K562 (cell line): ENCODE measurements at regions not wholly inside any gene's neighbourhood (a gene's known extent, or its start where the extent isn't known, plus 50 kb on each side); places are given as distances from the start of the nearest gene placed in this dataset.

ENCODE experiments used
- ATAC-seq: fragments of 200-7000 bp; cut with Tn5 transposase; 3 replicates; pipeline ENCODE4 v1.9.1; 2020; ENCODE audit warnings: moderate library complexity
- BruUV-seq: library from RNA; stranded (reverse); fragments of 400-500 nt; replicated peaks from 2 replicates; lab custom pipeline; 2021; lab: Mats Ljungman, UMichigan
- CTCF ChIA-PET: fragments of 300-600 bp; formaldehyde crosslinking; extraction: SDS; loops from one replicate; lab custom pipeline; 2021; ENCODE audit warnings: low intra/inter-chr PET ratio; lab: Yijun Ruan, JAX
- POLR2A ChIA-PET: fragments of 300-600, 350-650 bp; sonication (Branson Sonifier 250); formaldehyde crosslinking; extraction: SDS; loops from one replicate; lab custom pipeline; 2021; ENCODE audit warnings: antibody characterized with exemption, inconsistent platforms; lab: Yijun Ruan, JAX
- DNase-seq, 4 experiments: peaks; one replicate each; pipeline versions ENCODE4 v3.0.0 to v3.0.0-alpha.2; 2011 to 2018; ENCODE audit warnings: low spot score in 3 of 4, mixed read lengths in 3 of 4; ENCODE audit errors: extremely low read depth in 1 of 4
- FAIRE-seq: peaks from 2 replicates; lab custom pipeline; 2011; peaks lifted over from hg19 to GRCh38; lab: Jason Lieb, UNC
- H2AFZ ChIP-seq: 2 replicates; pipeline ENCODE4 v1.6.0; 2011; ENCODE audit warnings: low read depth, low read length, control low read depth, inconsistent platforms
- H3K27ac ChIP-seq: fragments of 200-600 bp; 3 replicates; pipeline ENCODE4 v1.8.0; 2011; ENCODE audit warnings: low read depth, mild to moderate bottlenecking, control low read depth, inconsistent platforms, low read length, moderate library complexity, mixed read lengths; ENCODE audit errors: extremely low read depth
- H3K27me3 ChIP-seq, 2 experiments: fragments of 300-600 bp in 1 of 2; 2 replicates in 1 of 2; 3 replicates in 1 of 2; pipeline versions ENCODE4 v1.6.0 to v1.8.0; 2011; ENCODE audit warnings: inconsistent platforms in 2 of 2, low read length in 2 of 2, mild to moderate bottlenecking in 1 of 2, mixed read lengths in 1 of 2, moderate library complexity in 1 of 2; ENCODE audit not compliant: control insufficient read depth in 2 of 2, insufficient read depth in 2 of 2
- H3K36me3 ChIP-seq: fragments of 300-600 bp; 3 replicates; pipeline ENCODE4 v1.8.0; 2011; ENCODE audit warnings: mild to moderate bottlenecking, low read length, inconsistent platforms; ENCODE audit not compliant: control insufficient read depth, insufficient read depth
- H3K4me1 ChIP-seq, 2 experiments: fragments of 200-600 bp in 1 of 2; replicated peaks in 1 of 2; 2 replicates in 1 of 2; 3 replicates in 1 of 2; pipeline versions ENCODE4 v1.5.1 to v1.8.0; 2011; ENCODE audit warnings: inconsistent platforms in 2 of 2, low read length in 2 of 2, mild to moderate bottlenecking in 1 of 2, mixed read lengths in 1 of 2, moderate library complexity in 1 of 2; ENCODE audit not compliant: control insufficient read depth in 2 of 2, insufficient read depth in 2 of 2
- H3K4me2 ChIP-seq: 2 replicates; pipeline ENCODE4 v1.6.1; 2011; ENCODE audit warnings: low read length, control low read depth, inconsistent platforms, mixed read lengths; ENCODE audit not compliant: insufficient read depth
- H3K4me3 ChIP-seq: fragments of 200-600 bp; sonication (generic), shearing (Covaris generic); 2 replicates; pipeline ENCODE4 v1.5.1; 2016; ENCODE audit warnings: control low read depth, inconsistent platforms
- H3K79me2 ChIP-seq: fragments of 200-600 bp; 3 replicates; pipeline ENCODE4 v1.8.0; 2011; ENCODE audit warnings: low read length, inconsistent platforms; ENCODE audit not compliant: control insufficient read depth, insufficient read depth
- H3K9ac ChIP-seq, 2 experiments: 2 replicates each; pipeline versions ENCODE4 v1.6.0 to v1.6.1; 2011; ENCODE audit warnings: low read depth in 2 of 2, low read length in 2 of 2, control low read depth in 1 of 2, inconsistent platforms in 1 of 2, mild to moderate bottlenecking in 1 of 2, mixed read lengths in 1 of 2; ENCODE audit not compliant: insufficient read depth in 1 of 2
- H3K9me1 ChIP-seq: one replicate; pipeline ENCODE4 v1.6.0; 2011; ENCODE audit warnings: inconsistent platforms, mild to moderate bottlenecking, low read length, moderate library complexity; ENCODE audit not compliant: control insufficient read depth, insufficient read depth
- H3K9me3 ChIP-seq: replicated peaks from 2 replicates; pipeline ENCODE4 v1.5.1; 2011; ENCODE audit warnings: low read depth, low read length, inconsistent platforms; ENCODE audit not compliant: control insufficient read depth, insufficient read depth
- H4K20me1 ChIP-seq: replicated peaks from 2 replicates; pipeline ENCODE4 v1.6.1; 2011; ENCODE audit warnings: low read length, inconsistent platforms, mixed read lengths; ENCODE audit not compliant: control insufficient read depth, insufficient read depth
- ADNP ChIP-seq: fragments of 200-800 bp; sonication (Bioruptor generic); IDR thresholded peaks from 2 replicates; pipeline ENCODE4 v1.6.1; 2016; ENCODE audit warnings: missing genetic modification characterization, missing compliant biosample characterization
- ARID2 ChIP-seq: fragments of 450-650 bp; IDR thresholded peaks from 2 replicates; pipeline ENCODE4 v1.6.1; 2017; ENCODE audit warnings: antibody characterized with exemption, mild to moderate bottlenecking
- CCAR2 ChIP-seq: fragments of 200-400 bp; formaldehyde crosslinking; IDR thresholded peaks from 2 replicates; pipeline ENCODE4 v1.6.1; 2017; ENCODE audit warnings: mild to moderate bottlenecking, low read depth, low read length
- GATA2 ChIP-seq: sonication (generic); formaldehyde crosslinking; IDR thresholded peaks from 2 replicates; pipeline ENCODE4 v1.4.0; 2020; ENCODE audit warnings: mild to moderate bottlenecking, missing genetic modification reagents
- L3MBTL2 ChIP-seq: fragments of 450-650 bp; IDR thresholded peaks from 2 replicates; pipeline ENCODE4 v1.6.1; 2016; ENCODE audit warnings: mild to moderate bottlenecking, moderate library complexity
- MTA2 ChIP-seq: fragments of 450-650 bp; IDR thresholded peaks from 2 replicates; pipeline ENCODE4 v1.6.1; 2016; ENCODE audit warnings: low read depth
- POLR2B ChIP-seq: fragments of 450-650 bp; IDR thresholded peaks from 2 replicates; pipeline ENCODE4 v1.6.1; 2018; ENCODE audit warnings: low read depth; ENCODE audit not compliant: partially characterized antibody
- STAT5A ChIP-seq: IDR thresholded peaks from 2 replicates; pipeline ENCODE4 v1.6.1; 2012; ENCODE audit warnings: low read length, inconsistent platforms, borderline replicate concordance
- ZBTB7A ChIP-seq: IDR thresholded peaks from 2 replicates; pipeline ENCODE4 v1.6.1; 2011; ENCODE audit warnings: low read depth, mild to moderate bottlenecking, low read length, moderate library complexity, borderline replicate concordance; ENCODE audit not compliant: control insufficient read depth
- ZNF124 ChIP-seq: sonication (generic); formaldehyde crosslinking; IDR thresholded peaks from 2 replicates; pipeline ENCODE4 v1.8.1; 2022; ENCODE audit warnings: missing genetic modification reagents
- ZNF165 ChIP-seq: fragments of 250-450 bp; sonication (Bioruptor Pico); IDR thresholded peaks from 2 replicates; pipeline ENCODE4 v1.4.0; 2020; ENCODE audit warnings: borderline replicate concordance
- ZNF41 ChIP-seq: fragments of 250-450 bp; sonication (Bioruptor Pico); conservative IDR thresholded peaks from 2 replicates; pipeline ENCODE4 v1.4.0; 2020; ENCODE audit warnings: mild to moderate bottlenecking
- WGBS: fragments of 100-300 bp; shearing (Covaris generic); methylation state at CpG from one replicate; pipeline ENCODE4 v1.1.6; 2016; ENCODE audit warnings: low coverage, mixed read lengths; ENCODE audit not compliant: insufficient coverage; ENCODE audit errors: missing lambda C conversion rate; 5-methylcytosine and 5-hydroxymethylcytosine counted together
- in situ Hi-C: fragments of 300-500 bp; cut with MboI; formaldehyde crosslinking; loops from 4 replicates; pipeline ENCODE4 v1.15.0; 2018; ENCODE audit warnings: inconsistent platforms, mixed read lengths
- intact Hi-C: fragments of 100-400 bp; cut with micrococcal nuclease; formaldehyde crosslinking; loops from 2 replicates; pipeline ENCODE4 v1.14.2; 2022
- TF ChIP-seq, protein P1 (sequence below): fragments of 250-450 bp; sonication (Bioruptor Pico); IDR thresholded peaks from 2 replicates; pipeline ENCODE4 v1.4.0; 2020; ENCODE audit warnings: borderline replicate concordance
- TF ChIP-seq, protein P2 (sequence below): fragments of 450-650 bp; IDR thresholded peaks from 2 replicates; pipeline ENCODE4 v1.6.1; 2016; ENCODE audit warnings: missing biosample characterization, missing genetic modification characterization

DNA sequence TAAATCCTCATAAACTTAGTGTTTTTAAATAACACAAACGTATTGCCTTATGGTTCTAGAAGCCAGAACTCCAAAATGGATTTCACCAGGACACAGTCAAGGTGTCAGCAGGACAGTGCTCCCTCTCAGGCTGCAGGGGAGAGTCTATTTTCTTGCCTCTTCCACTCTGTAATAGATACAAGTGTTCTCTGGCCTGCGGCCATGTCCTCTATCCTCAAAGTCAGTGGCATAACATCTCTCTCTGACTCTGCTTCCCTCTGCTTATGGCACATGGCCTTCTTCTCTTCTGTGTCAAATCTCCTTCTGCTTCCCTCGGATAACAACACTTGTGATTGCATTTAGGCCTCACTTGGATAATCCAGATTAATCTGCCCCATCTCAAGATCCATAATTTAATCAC, 129.4 kb upstream of the OR13F1 start:
- Histone ChIP-seq H3K4me2 (no peak overlapping the region), H3K79me2 (no peaks in the 10 kb centered on the region), H3K9ac (no peak overlapping the region), H2AFZ (no peak overlapping the region), H3K9me1 (no peaks in the 10 kb centered on the region), H3K27me3 (no peaks in the 10 kb centered on the region), H3K4me1 (no peaks in the 10 kb centered on the region), H3K4me3 (no peak overlapping the region), H3K27ac (no peak overlapping the region), H3K9me3 (no peaks in the 10 kb centered on the region), H4K20me1 (no peaks in the 10 kb centered on the region), H3K36me3 (no peaks in the 10 kb centered on the region)
- in situ Hi-C loops (no loop called here), intact Hi-C loops (loop anchor here (5.0 kb wide), 1 partner anchor 368 kb away; no protein-coding TSS in a partner anchor)
- no peak for ATAC-seq
- POLR2A ChIA-PET = no interaction called here
- no peak for FAIRE-seq
- DNase-seq = no peak
- WGBS = 0% methylated on average over 3 of the region's 3 CpGs
- TF ChIP-seq, protein P1, sequence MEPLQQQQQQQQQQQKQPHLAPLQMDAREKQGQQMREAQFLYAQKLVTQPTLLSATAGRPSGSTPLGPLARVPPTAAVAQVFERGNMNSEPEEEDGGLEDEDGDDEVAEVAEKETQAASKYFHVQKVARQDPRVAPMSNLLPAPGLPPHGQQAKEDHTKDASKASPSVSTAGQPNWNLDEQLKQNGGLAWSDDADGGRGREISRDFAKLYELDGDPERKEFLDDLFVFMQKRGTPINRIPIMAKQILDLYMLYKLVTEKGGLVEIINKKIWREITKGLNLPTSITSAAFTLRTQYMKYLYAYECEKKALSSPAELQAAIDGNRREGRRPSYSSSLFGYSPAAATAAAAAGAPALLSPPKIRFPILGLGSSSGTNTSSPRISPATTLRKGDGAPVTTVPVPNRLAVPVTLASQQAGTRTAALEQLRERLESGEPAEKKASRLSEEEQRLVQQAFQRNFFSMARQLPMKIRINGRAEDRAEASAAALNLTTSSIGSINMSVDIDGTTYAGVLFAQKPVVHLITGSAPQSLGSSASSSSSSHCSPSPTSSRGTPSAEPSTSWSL (CRISPR knock-in tag) = no peak
- no peak for TF ChIP-seq ARID2
- TF ChIP-seq ZNF41 = no peak
- no peak for TF ChIP-seq ADNP (tag)
- TF ChIP-seq, protein P2, sequence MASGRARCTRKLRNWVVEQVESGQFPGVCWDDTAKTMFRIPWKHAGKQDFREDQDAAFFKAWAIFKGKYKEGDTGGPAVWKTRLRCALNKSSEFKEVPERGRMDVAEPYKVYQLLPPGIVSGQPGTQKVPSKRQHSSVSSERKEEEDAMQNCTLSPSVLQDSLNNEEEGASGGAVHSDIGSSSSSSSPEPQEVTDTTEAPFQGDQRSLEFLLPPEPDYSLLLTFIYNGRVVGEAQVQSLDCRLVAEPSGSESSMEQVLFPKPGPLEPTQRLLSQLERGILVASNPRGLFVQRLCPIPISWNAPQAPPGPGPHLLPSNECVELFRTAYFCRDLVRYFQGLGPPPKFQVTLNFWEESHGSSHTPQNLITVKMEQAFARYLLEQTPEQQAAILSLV (tag) = no peak
- TF ChIP-seq ZNF124 (CRISPR knock-in tag) = no peak
- TF ChIP-seq L3MBTL2 = no peak
- TF ChIP-seq POLR2B = no peak
- TF ChIP-seq STAT5A = no peak
- no peak for TF ChIP-seq CCAR2
- TF ChIP-seq ZBTB7A = no peak
- TF ChIP-seq MTA2 = no peak
- TF ChIP-seq GATA2 = no peak
- no peak for TF ChIP-seq ZNF165 (CRISPR knock-in tag)
- no TSS peak for BruUV-seq
- CTCF ChIA-PET = no interaction called here
